SJCRH30 (cell line): ENCODE measurements at regions not wholly inside any gene's neighbourhood (a gene's known extent, or its start where the extent isn't known, plus 50 kb on each side); places are given as distances from the start of the nearest gene placed in this dataset.

Experiments
- DNase-seq, 2 experiments: peaks; one replicate each; pipeline ENCODE4 v3.0.0-alpha.2; 2015 to 2020
- H3K27ac ChIP-seq: fragments of 250-450 bp; sonication (Bioruptor Pico); 2 replicates; pipeline ENCODE4 v1.5.1; 2020; ENCODE audit warnings: mild to moderate bottlenecking, moderate library complexity
- H3K27me3 ChIP-seq: fragments of 250-450 bp; sonication (Bioruptor Pico); 2 replicates; pipeline ENCODE4 v1.5.1; 2020; ENCODE audit warnings: mild to moderate bottlenecking, moderate library complexity
- H3K36me3 ChIP-seq: fragments of 250-450 bp; sonication (Bioruptor Pico); 2 replicates; pipeline ENCODE4 v1.5.1; 2020; ENCODE audit warnings: mild to moderate bottlenecking, moderate library complexity
- H3K4me1 ChIP-seq: fragments of 250-450 bp; sonication (Bioruptor Pico); 2 replicates; pipeline ENCODE4 v1.5.1; 2020; ENCODE audit warnings: mild to moderate bottlenecking, moderate library complexity
- H3K4me3 ChIP-seq: fragments of 250-450 bp; sonication (Bioruptor Pico); 2 replicates; pipeline ENCODE4 v1.5.1; 2020; ENCODE audit warnings: mild to moderate bottlenecking, moderate library complexity
- H3K9me3 ChIP-seq: fragments of 250-450 bp; sonication (Bioruptor Pico); replicated peaks from 2 replicates; pipeline ENCODE4 v1.5.1; 2020; ENCODE audit warnings: mild to moderate bottlenecking, moderate library complexity

- Histone ChIP-seq H3K27ac (no peak overlapping the region), H3K27me3 (no peaks in the 10 kb centered on the region), H3K4me1 (no peaks in the 10 kb centered on the region), H3K4me3 (no peak overlapping the region), H3K9me3 (no peaks in the 10 kb centered on the region), H3K36me3 (no peaks in the 10 kb centered on the region)
- DNase-seq: no peak
These were observed 88.1 kb upstream of the BACH2 start for GRCh38 chr6:90384720-90385119.

- DNase-seq: no peak
- no peaks in the 10 kb centered on the region for H3K36me3 ChIP-seq
- H3K4me3 ChIP-seq: no peak overlapping the region
- H3K9me3 ChIP-seq: no peaks in the 10 kb centered on the region
- no peaks in the 10 kb centered on the region for H3K4me1 ChIP-seq
- H3K27me3 ChIP-seq: no peaks in the 10 kb centered on the region
- no peak overlapping the region for H3K27ac ChIP-seq
These were observed 86.7 kb upstream of the BACH2 start for GRCh38 chr6:90383196-90383822.

- Histone ChIP-seq H3K36me3 (no peaks in the 10 kb centered on the region), H3K4me3 (no peak overlapping the region), H3K9me3 (no peaks in the 10 kb centered on the region), H3K4me1 (no peaks in the 10 kb centered on the region), H3K27ac (no peak overlapping the region), H3K27me3 (no peaks in the 10 kb centered on the region)
- no peak for DNase-seq
These were observed 86.1 kb upstream of the BACH2 start for GRCh38 chr6:90382760-90383159.

- DNase-seq: peak in 1 of 2 experiments; percentile 9
- no peaks in the 10 kb centered on the region for H3K36me3 ChIP-seq
- H3K4me3 ChIP-seq: no peak overlapping the region
- no peaks in the 10 kb centered on the region for H3K9me3 ChIP-seq
- no peak overlapping the region for H3K27ac ChIP-seq
- no peaks in the 10 kb centered on the region for H3K27me3 ChIP-seq
- H3K4me1 ChIP-seq: peaks cover 14% of the 10 kb centered on the region
These were observed 79.2 kb upstream of the BACH2 start for GRCh38 chr6:90375681-90376439.

GRCh38 chr6:90374201-90374600 is 77.6 kb upstream of the BACH2 start:
- no peaks in the 10 kb centered on the region for H3K27me3 ChIP-seq
- H3K27ac ChIP-seq: no peak overlapping the region
- no peaks in the 10 kb centered on the region for H3K9me3 ChIP-seq
- H3K36me3 ChIP-seq: no peaks in the 10 kb centered on the region
- H3K4me3 ChIP-seq: no peak overlapping the region
- peak; percentile 20 to 45 for DNase-seq
- peaks cover 30% of the 10 kb centered on the region for H3K4me1 ChIP-seq

- Histone ChIP-seq H3K9me3 (no peaks in the 10 kb centered on the region), H3K4me3 (no peak overlapping the region), H3K27ac (no peak overlapping the region), H3K36me3 (no peaks in the 10 kb centered on the region), H3K4me1 (peaks cover 41% of the 10 kb centered on the region), H3K27me3 (no peaks in the 10 kb centered on the region)
- no peak for DNase-seq
These were observed 76.2 kb upstream of the BACH2 start for GRCh38 chr6:90372885-90373284.

GRCh38 chr6:90372450-90372849 is 75.8 kb upstream of the BACH2 start:
- DNase-seq: no peak
- H3K27ac ChIP-seq: no peak overlapping the region
- no peaks in the 10 kb centered on the region for H3K27me3 ChIP-seq
- H3K4me3 ChIP-seq: no peak overlapping the region
- H3K36me3 ChIP-seq: no peaks in the 10 kb centered on the region
- H3K9me3 ChIP-seq: no peaks in the 10 kb centered on the region
- H3K4me1 ChIP-seq: peaks cover 41% of the 10 kb centered on the region

GRCh38 chr6:90370493-90370959 is 73.9 kb upstream of the BACH2 start:
- no peaks in the 10 kb centered on the region for H3K36me3 ChIP-seq
- no peaks in the 10 kb centered on the region for H3K27me3 ChIP-seq
- DNase-seq: no peak
- H3K9me3 ChIP-seq: no peaks in the 10 kb centered on the region
- no peak overlapping the region for H3K27ac ChIP-seq
- H3K4me1 ChIP-seq: peaks cover 38% of the 10 kb centered on the region
- H3K4me3 ChIP-seq: no peak overlapping the region

- DNase-seq: peak in 1 of 2 experiments; percentile 7
- Histone ChIP-seq H3K36me3 (no peaks in the 10 kb centered on the region), H3K4me3 (no peak overlapping the region; the same call in 1 of the 2 replicates), H3K4me1 (peaks cover 37% of the 10 kb centered on the region), H3K27ac (peak overlapping the region; percentile 63), H3K27me3 (no peaks in the 10 kb centered on the region), H3K9me3 (no peaks in the 10 kb centered on the region)
These were observed 73.0 kb upstream of the BACH2 start for GRCh38 chr6:90369651-90370050.

GRCh38 chr6:90369024-90369519 is 72.4 kb upstream of the BACH2 start:
- peak overlapping the region; percentile 35 for H3K4me3 ChIP-seq
- peaks cover 37% of the 10 kb centered on the region for H3K4me1 ChIP-seq
- peak overlapping the region; percentile 63 for H3K27ac ChIP-seq
- H3K9me3 ChIP-seq: no peaks in the 10 kb centered on the region
- H3K27me3 ChIP-seq: no peaks in the 10 kb centered on the region
- DNase-seq: peak; percentile 78 to 91
- no peaks in the 10 kb centered on the region for H3K36me3 ChIP-seq

- Histone ChIP-seq H3K9me3 (no peaks in the 10 kb centered on the region), H3K4me3 (no peak overlapping the region), H3K27me3 (no peaks in the 10 kb centered on the region), H3K27ac (peak overlapping the region; percentile 63), H3K36me3 (no peaks in the 10 kb centered on the region), H3K4me1 (peaks cover 35% of the 10 kb centered on the region)
- DNase-seq: no peak
These were observed 72.0 kb upstream of the BACH2 start for GRCh38 chr6:90368601-90369000.

- Histone ChIP-seq H3K9me3 (no peaks in the 10 kb centered on the region), H3K27ac (no peak overlapping the region), H3K4me1 (peaks cover 35% of the 10 kb centered on the region), H3K36me3 (no peaks in the 10 kb centered on the region), H3K4me3 (no peak overlapping the region), H3K27me3 (no peaks in the 10 kb centered on the region)
- DNase-seq: no peak
These were observed 71.4 kb upstream of the BACH2 start for GRCh38 chr6:90368001-90368400.

GRCh38 chr6:90365565-90366219 is 69.0 kb upstream of the BACH2 start:
- Histone ChIP-seq H3K4me3 (no peak overlapping the region), H3K4me1 (peaks cover 34% of the 10 kb centered on the region), H3K36me3 (no peaks in the 10 kb centered on the region), H3K27ac (no peak overlapping the region), H3K27me3 (no peaks in the 10 kb centered on the region), H3K9me3 (no peaks in the 10 kb centered on the region)
- DNase-seq: no peak

- no peaks in the 10 kb centered on the region for H3K36me3 ChIP-seq
- peaks cover 27% of the 10 kb centered on the region for H3K4me1 ChIP-seq
- H3K4me3 ChIP-seq: no peak overlapping the region
- no peak overlapping the region for H3K27ac ChIP-seq
- H3K27me3 ChIP-seq: no peaks in the 10 kb centered on the region
- peak in 1 of 2 experiments; percentile 6 for DNase-seq
- no peaks in the 10 kb centered on the region for H3K9me3 ChIP-seq
These were observed 68.4 kb upstream of the BACH2 start for GRCh38 chr6:90365002-90365401.

GRCh38 chr6:90364286-90364685 is 67.6 kb upstream of the BACH2 start:
- no peaks in the 10 kb centered on the region for H3K9me3 ChIP-seq
- DNase-seq: peak; percentile 11 to 46
- peaks cover 20% of the 10 kb centered on the region for H3K4me1 ChIP-seq
- no peaks in the 10 kb centered on the region for H3K27me3 ChIP-seq
- H3K4me3 ChIP-seq: no peak overlapping the region
- H3K27ac ChIP-seq: no peak overlapping the region
- H3K36me3 ChIP-seq: no peaks in the 10 kb centered on the region
